Endothelial cell of umbilical vein (primary cell): ENCODE measurements at regions not wholly inside any gene's neighbourhood (a gene's known extent, or its start where the extent isn't known, plus 50 kb on each side); places are given as distances from the start of the nearest gene placed in this dataset.

Source experiments
- BruUV-seq: library from RNA; stranded (reverse); fragments of 400-500 nt; replicated peaks from 2 replicates; lab custom pipeline; 2021; lab: Mats Ljungman, UMichigan
- CTCF ChIA-PET: fragments of 300-600, 350-600 bp; sonication (Branson Sonifier 250); formaldehyde crosslinking; loops from one replicate; lab custom pipeline; 2021; ENCODE audit warnings: antibody characterized with exemption, inconsistent platforms; lab: Charles Lee
- POLR2A ChIA-PET: fragments of 300-600, 350-600 bp; sonication (Branson Sonifier 250); formaldehyde crosslinking; loops from one replicate; lab custom pipeline; 2021; ENCODE audit warnings: antibody characterized with exemption, inconsistent platforms; lab: Charles Lee
- DNase-seq: peaks from one replicate; pipeline ENCODE4 v3.0.0-alpha.2; 2011; ENCODE audit warnings: low read depth, low spot score
- FAIRE-seq: peaks from 2 replicates; lab custom pipeline; 2011; peaks lifted over from hg19 to GRCh38; lab: Jason Lieb, UNC
- H2AFZ ChIP-seq: 2 replicates; pipeline ENCODE4 v1.6.0; 2012; ENCODE audit warnings: low read depth, low read length, control low read depth, inconsistent platforms
- H3K27ac ChIP-seq: 2 replicates; pipeline ENCODE4 v1.5.1; 2011; ENCODE audit warnings: low read depth, mild to moderate bottlenecking, control low read depth, low read length, moderate library complexity; ENCODE audit not compliant: insufficient read depth
- H3K27me3 ChIP-seq, 2 experiments: 2 replicates each; pipeline versions ENCODE4 v1.6.0 to v1.6.1; 2011; ENCODE audit warnings: low read length in 2 of 2, mixed read lengths in 1 of 2; ENCODE audit not compliant: control insufficient read depth in 2 of 2, insufficient read depth in 2 of 2
- H3K36me3 ChIP-seq, 2 experiments: 2 replicates in 1 of 2; 3 replicates in 1 of 2; pipeline ENCODE4 v1.5.1; 2011; ENCODE audit warnings: low read length in 2 of 2, mild to moderate bottlenecking in 1 of 2, moderate library complexity in 1 of 2; ENCODE audit not compliant: control insufficient read depth in 2 of 2, insufficient read depth in 2 of 2; ENCODE audit errors: extremely low read depth in 1 of 2
- H3K4me1 ChIP-seq: 3 replicates; pipeline ENCODE4 v1.5.1; 2011; ENCODE audit warnings: mild to moderate bottlenecking, low read length; ENCODE audit not compliant: control insufficient read depth, insufficient read depth; ENCODE audit errors: extremely low read depth
- H3K4me2 ChIP-seq: 2 replicates; pipeline ENCODE4 v1.6.1; 2011; ENCODE audit warnings: low read length, control low read depth, mixed read lengths; ENCODE audit not compliant: insufficient read depth
- H3K4me3 ChIP-seq, 3 experiments: fragments of 200-600 bp in 1 of 3; sonication (generic), shearing (Covaris generic) in 1 of 3; replicated peaks in 1 of 3; 2 replicates each; pipeline ENCODE4 v1.5.1; 2011 to 2016; ENCODE audit warnings: control low read depth in 3 of 3, low read length in 3 of 3, mild to moderate bottlenecking in 2 of 3, inconsistent platforms in 1 of 3, low read depth in 1 of 3, moderate library complexity in 1 of 3; ENCODE audit not compliant: insufficient read depth in 1 of 3
- H3K79me2 ChIP-seq: 2 replicates; pipeline ENCODE4 v1.6.0; 2012; ENCODE audit warnings: low read length, inconsistent platforms; ENCODE audit not compliant: control insufficient read depth, insufficient read depth
- H3K9ac ChIP-seq: replicated peaks from 2 replicates; pipeline ENCODE3; 2011; ENCODE audit warnings: low read length, control low read depth; ENCODE audit not compliant: insufficient read depth; ENCODE audit errors: extremely low read depth
- H3K9me1 ChIP-seq: replicated peaks from 3 replicates; pipeline ENCODE4 v1.6.0; 2011; ENCODE audit warnings: mild to moderate bottlenecking, low read length; ENCODE audit not compliant: control insufficient read depth, insufficient read depth; ENCODE audit errors: extremely low read depth
- H3K9me3 ChIP-seq: replicated peaks from 2 replicates; pipeline ENCODE4 v1.5.1; 2012; ENCODE audit warnings: low read length, inconsistent platforms; ENCODE audit not compliant: control insufficient read depth, insufficient read depth
- H4K20me1 ChIP-seq: replicated peaks from 2 replicates; pipeline ENCODE3; 2011; ENCODE audit warnings: mild to moderate bottlenecking, low read length; ENCODE audit not compliant: control insufficient read depth, insufficient read depth; ENCODE audit errors: extremely low read depth
- CTCF ChIP-seq, 2 donors: IDR thresholded peaks; 1 replicate in 1 of 2; 2 replicates in 1 of 2; pipeline ENCODE4 v1.5.1; 2011; ENCODE audit warnings: low read length in 2 of 2, mild to moderate bottlenecking in 2 of 2, moderate library complexity in 2 of 2, control low read depth in 1 of 2, inconsistent platforms in 1 of 2, low read depth in 1 of 2; ENCODE audit not compliant: insufficient read depth in 1 of 2; ENCODE audit errors: extremely low read depth in 1 of 2
- EZH2 ChIP-seq: IDR thresholded peaks from 2 replicates; pipeline ENCODE4 v1.6.1; 2012; ENCODE audit warnings: borderline replicate concordance, low read depth, mild to moderate bottlenecking, moderate library complexity, low read length, inconsistent platforms; ENCODE audit not compliant: severe bottlenecking
- FOS ChIP-seq: IDR thresholded peaks from 2 replicates; pipeline ENCODE4 v1.6.1; 2011; ENCODE audit warnings: mild to moderate bottlenecking, low read length, moderate library complexity, borderline replicate concordance; ENCODE audit not compliant: insufficient read depth
- GATA2 ChIP-seq: IDR thresholded peaks from 2 replicates; pipeline ENCODE4 v1.7.0; 2011; ENCODE audit warnings: low read depth, mild to moderate bottlenecking, moderate library complexity, mixed read lengths, low read length; ENCODE audit not compliant: insufficient read length, insufficient read depth
- MYC ChIP-seq: IDR thresholded peaks from one replicate; pipeline ENCODE4 v1.6.1; 2011; ENCODE audit warnings: mild to moderate bottlenecking, low read depth, low read length
- POLR2AphosphoS5 ChIP-seq: IDR thresholded peaks from 2 replicates; pipeline ENCODE4 v1.6.1; 2012; ENCODE audit warnings: low read depth, mild to moderate bottlenecking, control low read depth, low read length, moderate library complexity; ENCODE audit not compliant: insufficient read depth
- dilution Hi-C: fragments of 300-500 bp; cut with MboI; formaldehyde crosslinking; loops from one replicate; pipeline ENCODE4 v1.15.0; 2019; ENCODE audit warnings: low sequenced_read_pairs; ENCODE audit not compliant: extremely low pct_ligation_motif_present
- intact Hi-C: fragments of 100-400 bp; cut with micrococcal nuclease; formaldehyde crosslinking; loops from one replicate; pipeline ENCODE4 v1.10.0; 2022

- H3K79me2 ChIP-seq = no peaks in the 10 kb centered on the region
- H3K4me3 ChIP-seq = no peak overlapping the region
- TF ChIP-seq MYC (no peak), FOS (no peak), CTCF (IDR thresholded peaks at IDR 0.05; ENCODE audit: extremely low read depth in 1 of 2, insufficient read depth in 1 of 2, low read depth in 1 of 2, low read length in 2 of 2) (no peak), POLR2AphosphoS5 (no peak), EZH2 (no peak), GATA2 (no peak)
- FAIRE-seq (no peak), DNase-seq (no peak)
- no peaks in the 10 kb centered on the region for H3K9me1 ChIP-seq
- no peak overlapping the region for H3K9ac ChIP-seq
- no peak overlapping the region for H3K27ac ChIP-seq
- intact Hi-C loops = no loop called here
- no peaks in the 10 kb centered on the region for H3K9me3 ChIP-seq
- peaks cover 3% of the 10 kb centered on the region for H3K4me1 ChIP-seq
- no peak overlapping the region for H2AFZ ChIP-seq
- ChIA-PET CTCF (interaction anchor here (1.0 to 1.5 kb wide), 7 partner anchors 8 to 265 kb away, joined by 3 to 4 read pairs (median 3); no protein-coding TSS in a partner anchor), POLR2A (no interaction called here)
- no peaks in the 10 kb centered on the region for H4K20me1 ChIP-seq
- no peaks in the 10 kb centered on the region for H3K36me3 ChIP-seq
- no TSS peak for BruUV-seq
- H3K27me3 ChIP-seq = peaks cover 0 to 2% of the 10 kb centered on the region in 2 experiments
- H3K4me2 ChIP-seq = no peak overlapping the region
- dilution Hi-C loops = no loop called here
Observed at GRCh38 chr2:64223055-64223454, 78.8 kb upstream of the PELI1 start.
